Activated CD4-positive, alpha-beta T cell treated with anti-CD3 and anti-CD28 coated beads, Interleukin-2, amount 50 U/mL, for 48 hours (primary cell): ENCODE measurements at regions not wholly inside any gene's neighbourhood (a gene's known extent, or its start where the extent isn't known, plus 50 kb on each side); places are given as distances from the start of the nearest gene placed in this dataset.
"Not testable (repeated sequence)": the region's sequence is repeated elsewhere in the genome, so short reads cannot be mapped to it uniquely, and the experiment has no call there.

Source experiments
- DNase-seq, 2 experiments: peaks; one replicate each; pipeline ENCODE4 v3.0.0-alpha.2; 2020

DNA sequence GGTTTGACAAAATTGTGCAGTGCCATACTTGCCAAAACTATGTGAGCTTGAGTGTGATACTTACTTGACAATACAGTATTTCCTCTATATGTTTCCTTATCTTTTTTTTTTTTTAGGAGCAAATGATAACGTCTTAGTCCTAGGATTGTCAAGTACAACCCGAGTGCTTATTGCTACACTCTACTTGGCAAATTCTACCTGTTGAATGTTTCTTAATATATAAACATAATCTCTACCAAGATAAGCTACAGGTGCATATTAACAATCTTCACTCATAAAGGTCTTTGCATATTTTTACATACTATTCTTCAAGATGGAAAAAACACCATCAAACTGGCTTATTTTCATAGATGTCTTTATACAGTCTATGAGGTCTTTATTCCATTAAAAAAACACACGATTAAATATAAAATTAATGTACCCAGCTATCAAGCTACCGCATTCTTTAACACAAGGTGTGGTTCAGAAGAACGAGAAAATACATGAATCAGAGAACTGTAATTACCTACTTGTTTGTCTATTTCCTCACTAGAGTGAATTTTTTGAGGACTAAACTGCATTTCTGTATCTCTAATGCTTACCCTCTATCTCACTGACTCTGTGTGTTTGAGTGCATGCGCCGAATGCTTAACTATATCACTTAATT is 76.1 kb upstream of the PDSS1 start:
- no peak for DNase-seq

DNA sequence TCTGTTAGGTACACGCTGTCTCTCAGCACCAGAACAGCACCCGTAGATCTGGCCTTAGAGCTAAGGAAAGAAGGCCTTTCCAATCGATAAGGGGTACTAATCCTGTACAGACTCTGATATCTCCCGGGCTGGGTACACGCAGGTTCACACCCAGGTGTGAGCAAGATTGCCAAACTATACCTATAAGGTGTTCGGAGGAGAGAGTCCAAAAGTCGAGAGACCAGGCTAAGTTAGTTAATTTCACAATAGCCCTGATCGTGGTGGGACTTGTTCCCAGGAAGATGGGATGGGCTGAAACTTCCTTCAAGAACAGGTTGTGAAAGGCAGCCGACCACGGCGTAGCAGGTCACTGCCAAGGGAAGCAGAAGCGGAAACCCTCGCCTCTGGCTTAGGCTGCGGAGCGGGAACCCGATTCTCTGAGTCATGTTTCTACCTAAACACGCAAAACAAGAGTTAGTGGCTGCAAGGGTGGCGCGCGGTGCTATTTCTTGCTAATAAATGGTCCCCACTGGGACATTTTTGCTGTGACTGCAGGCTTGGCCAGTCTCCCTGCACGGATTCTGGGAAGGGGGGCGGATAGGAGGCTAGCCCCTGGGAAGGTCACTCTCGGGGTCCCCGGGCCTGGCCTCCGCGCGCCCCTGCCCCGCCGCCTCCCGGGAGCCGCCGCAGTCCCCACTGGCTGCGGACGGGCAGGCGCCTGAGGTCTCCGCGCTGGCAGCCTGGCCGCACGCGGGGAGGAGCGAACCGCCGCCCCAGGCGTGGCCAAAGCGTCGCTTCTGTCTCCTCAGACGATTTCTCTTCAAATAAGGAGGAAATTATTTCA is 75.4 kb upstream of the PDSS1 start:
- DNase-seq = peak; percentile 38 to 48

DNA sequence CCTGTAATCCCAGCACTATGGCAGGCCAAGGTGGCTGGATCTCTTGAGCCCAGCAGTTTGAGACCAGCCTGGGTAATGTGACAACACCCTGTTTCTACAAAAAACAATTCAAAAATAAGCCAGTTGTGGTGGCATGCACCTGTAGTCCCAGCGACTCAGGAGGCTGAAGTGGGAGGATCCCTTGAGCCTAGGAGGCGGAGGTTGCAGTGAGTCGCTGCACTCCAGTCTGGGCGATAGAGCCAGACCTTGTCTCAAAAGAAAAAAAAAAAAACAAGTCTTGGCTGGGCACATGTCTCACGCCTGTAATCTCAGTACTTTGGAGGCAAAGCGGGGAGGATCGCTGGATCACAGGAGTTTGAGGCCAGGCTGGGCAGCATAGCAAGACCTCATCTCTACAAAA is 74.6 kb upstream of the PDSS1 start:
- no peak for DNase-seq

DNA sequence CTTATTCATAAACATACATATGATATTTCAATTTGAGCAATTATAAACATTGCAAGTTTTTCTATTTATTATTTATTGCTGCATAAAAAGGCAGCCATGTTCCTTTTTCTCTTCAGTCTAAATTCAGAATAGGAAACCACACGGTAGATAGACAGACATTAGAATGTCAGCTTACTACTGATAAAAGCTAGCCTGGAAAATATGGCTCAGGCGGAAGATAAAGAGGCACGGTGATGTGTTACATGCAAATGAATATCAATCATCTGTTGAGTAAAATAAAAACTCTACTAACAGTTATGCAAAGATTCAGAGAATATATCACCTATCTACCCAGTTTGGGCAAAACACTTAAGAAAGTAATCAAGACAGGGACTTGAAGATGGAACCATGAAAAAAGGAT is 73.5 kb upstream of the PDSS1 start:
- DNase-seq = no peak

DNA sequence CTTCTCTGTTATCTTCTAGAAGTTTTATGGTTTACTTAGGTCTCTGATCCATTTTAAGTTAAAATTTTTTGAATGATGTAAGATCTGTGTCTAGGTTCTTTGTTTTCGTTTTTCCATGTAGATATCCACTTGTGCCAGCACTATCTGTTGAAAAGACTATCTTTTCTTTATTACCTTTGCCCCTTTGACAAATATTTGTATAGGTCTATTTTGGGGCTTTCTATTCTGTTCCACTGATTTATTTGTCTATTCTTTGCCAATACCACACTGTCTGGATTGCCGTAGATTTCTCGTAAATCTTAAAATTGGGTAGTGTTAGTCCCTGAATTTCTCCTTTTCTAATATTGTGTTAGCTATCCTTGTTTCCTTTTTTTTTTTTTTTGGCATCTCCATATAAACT is 71.4 kb upstream of the PDSS1 start:
- no peak for DNase-seq

DNA sequence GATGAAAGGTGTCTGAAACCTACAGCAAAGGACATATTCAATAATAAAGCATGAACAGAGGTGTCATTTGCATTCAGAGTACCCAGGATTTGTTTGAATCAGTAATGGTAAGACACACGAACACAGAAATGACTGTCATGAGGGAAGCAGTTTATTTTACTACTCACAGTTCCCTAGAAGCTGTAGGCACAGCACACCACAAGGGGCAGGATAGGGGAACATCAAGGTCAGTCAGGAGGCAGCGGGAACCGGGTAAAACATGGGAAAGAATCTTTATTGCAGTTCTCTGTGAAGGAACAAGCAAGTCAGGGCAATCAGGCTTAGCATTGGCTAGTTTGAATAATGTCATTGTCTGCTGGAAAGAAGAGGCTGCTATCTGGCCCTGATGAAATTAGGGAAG is 70.2 kb upstream of the PDSS1 start:
- DNase-seq = no peak

DNA sequence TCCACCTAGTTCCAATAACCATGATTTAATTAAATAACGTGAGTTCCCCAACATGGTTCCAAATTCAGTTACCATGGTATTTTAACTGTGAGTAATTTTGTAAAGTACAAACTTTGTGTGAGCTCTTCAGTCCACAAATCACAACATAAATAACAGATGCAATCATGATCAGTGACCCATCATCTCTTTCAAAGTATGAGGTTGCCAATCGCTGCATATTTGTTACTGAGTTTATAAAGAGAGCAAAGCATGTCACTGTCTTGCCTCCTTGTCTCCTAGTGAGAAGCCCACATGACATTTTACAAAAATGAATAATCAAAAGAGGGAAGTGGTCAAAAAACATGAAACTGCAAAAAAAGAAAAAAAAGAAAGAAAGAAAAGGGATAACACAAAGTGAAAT is 69.1 kb upstream of the PDSS1 start:
- DNase-seq = no peak

DNA sequence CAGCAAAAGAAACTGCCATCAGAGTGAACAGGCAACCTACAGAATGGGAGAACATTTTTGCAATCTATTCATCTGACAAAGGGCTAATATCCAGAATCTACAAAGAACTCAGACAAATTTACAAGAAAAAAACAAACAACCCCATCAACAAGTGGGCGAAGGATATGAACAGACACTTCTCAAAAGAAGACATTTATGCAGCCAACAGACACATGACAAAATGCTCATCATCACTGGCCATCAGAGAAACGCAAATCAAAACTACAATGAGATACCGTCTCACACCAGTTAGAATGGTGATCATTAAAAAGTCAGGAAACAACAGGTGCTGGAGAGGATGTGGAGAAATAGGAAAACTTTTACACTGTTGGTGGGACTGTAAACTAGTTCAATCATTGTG is 65.3 kb upstream of the PDSS1 start:
- DNase-seq = not testable (repeated sequence)

DNA sequence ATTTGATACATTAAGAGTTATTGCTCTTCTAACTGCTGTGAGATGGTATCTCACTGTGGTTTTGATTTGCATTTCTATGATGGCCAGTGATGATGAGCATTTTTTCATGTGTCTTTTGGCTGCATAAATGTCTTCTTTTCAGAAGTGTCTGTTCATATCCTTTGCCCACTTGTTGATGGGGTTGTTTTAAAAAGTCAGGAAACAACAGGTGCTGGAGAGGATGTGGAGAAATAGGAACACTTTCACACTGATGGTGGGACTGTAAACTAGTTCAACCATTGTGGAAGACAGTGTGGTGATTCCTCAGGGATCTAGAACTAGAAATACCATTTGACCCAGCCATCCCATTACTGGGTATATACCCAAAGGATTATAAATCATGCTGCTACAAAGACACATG is 63.4 kb upstream of the PDSS1 start:
- not testable (repeated sequence) for DNase-seq

DNA sequence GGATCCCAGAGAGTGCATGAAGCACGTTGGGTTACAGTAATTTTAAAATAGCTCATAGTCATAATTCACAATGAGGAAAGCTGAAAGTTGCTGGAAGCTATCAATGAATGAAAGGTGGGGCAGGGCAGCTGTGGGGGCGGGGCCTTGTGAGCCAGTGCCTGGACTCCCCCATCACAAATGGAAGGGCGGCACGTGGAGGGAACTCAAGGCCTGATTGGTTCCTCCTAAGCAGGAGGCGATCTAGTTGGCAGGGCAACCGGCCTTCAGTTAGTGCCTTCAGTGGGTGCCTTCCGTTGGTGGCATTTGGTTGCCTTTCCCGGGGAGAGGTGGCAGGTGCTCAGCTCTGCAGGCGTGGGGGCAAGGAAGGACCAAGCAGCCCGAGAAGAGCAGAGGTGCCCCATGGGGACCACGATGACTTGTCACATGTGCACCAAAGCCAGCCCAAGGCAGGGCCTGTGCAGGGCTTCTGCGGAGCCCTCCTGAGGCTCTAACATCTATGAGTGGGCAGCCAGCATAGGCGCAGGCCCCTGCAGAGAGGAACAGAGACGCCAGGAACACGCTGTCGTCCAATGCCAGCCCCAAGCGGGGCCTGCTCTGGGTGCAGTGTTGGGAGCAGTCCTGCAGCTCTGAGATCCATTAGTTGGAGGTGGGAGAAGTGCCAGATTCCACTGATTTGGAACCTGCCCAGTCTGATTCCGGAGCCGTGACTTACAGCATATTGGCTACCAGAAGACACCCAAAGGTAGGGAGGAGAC is 59.8 kb upstream of the PDSS1 start:
- DNase-seq = no peak

DNA sequence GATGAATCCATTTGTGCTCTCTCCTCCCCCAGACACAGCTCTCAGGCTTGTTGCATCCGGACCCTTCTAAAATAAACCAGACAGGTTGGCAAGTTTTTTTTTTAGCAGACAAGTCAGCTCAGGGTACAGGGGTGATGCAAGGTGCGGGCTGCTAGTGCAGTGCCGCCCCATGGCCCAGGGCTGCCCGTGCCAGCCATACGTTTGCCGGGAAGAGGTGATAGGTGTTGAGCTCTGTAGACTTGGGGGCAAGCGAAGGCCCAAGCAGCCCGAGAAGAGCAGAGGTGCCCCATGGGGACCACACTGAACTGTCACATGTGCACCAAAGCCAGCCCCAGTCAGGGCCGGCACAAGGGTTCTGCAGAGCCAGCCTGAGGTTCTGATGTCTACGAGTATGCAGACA is 57.1 kb upstream of the PDSS1 start:
- DNase-seq = no peak

DNA sequence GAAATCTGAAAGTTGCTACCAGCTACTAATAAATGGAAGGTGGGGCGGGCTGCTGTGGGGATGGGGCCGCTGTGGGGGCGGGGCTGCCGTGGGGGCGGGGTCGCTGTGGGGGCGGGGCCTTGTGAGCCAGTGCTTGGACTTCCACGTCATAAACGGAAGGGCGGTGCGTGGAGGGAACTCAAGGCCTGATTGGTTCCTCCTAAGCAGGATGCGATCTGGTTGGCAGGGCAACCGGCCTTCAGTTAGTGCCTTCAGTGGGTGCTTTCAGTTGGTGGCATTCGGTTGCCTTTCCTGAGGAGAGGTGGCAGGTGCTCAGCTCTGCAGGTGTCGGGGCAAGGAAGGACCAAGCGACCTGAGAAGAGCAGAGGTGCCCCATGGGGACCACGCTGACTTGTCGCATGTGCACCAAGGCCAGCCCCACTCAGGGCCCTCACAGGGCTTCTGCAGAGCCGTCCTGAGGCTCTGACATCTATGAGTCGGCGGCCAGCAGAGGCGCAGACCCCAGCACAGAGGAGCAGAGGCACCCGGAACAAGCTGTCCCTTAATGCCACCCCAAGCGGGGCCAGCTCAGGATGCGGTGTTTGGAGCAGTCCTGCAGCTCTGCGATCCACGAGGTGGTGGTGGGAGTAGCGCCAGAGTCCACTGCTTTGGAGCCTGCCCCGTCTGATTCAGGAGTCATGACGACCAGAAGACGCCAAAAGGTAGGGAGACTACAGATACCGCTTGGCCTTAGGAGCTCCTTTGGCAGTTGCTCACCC is 54.4 kb upstream of the PDSS1 start:
- DNase-seq = no peak

DNA sequence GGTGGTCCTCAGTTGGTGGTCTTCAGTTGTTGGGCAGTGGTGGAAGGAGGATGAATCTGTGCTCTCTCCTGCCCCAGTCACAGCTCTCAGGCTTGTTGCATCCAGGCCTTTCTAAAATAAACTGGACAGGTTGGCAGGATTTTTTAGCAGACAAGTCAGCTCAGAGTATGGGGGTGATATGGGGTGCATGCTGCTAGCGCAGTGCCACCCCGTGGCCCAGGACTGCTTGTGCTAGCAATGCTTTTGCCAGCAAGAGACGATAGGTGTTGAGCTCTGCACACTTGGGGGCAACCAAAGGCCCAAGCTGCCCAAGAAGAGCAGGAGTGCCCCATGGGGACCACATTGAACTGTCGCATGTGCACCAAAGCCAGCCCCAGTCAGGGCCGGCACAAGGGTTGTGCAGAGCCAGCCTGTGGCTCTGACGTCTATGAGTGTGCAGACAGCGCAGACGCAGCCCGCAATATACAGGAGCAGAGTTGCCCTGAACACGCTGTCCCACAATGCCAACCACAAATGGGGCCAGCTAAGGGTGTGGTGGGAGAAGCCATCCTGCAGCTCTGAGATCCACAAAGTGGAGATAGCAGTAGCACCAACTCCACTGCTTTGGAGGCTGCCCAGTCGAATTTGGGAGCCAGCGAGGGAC is 49.8 kb upstream of the PDSS1 start:
- DNase-seq = no peak
